H1 (cell line): ENCODE measurements at regions not wholly inside any gene's neighbourhood (a gene's known extent, or its start where the extent isn't known, plus 50 kb on each side); places are given as distances from the start of the nearest gene placed in this dataset.

ENCODE experiments used
- CTCF ChIA-PET: fragments of 300-600 bp; sonication (Branson Sonifier 250); formaldehyde crosslinking; loops from one replicate; lab custom pipeline; 2021; ENCODE audit not compliant: partially characterized antibody; lab: Charles Lee
- POLR2A ChIA-PET: fragments of 300-600 bp; sonication (Branson Sonifier 250); formaldehyde crosslinking; loops from one replicate; lab custom pipeline; 2021; ENCODE audit warnings: inconsistent platforms; ENCODE audit not compliant: partially characterized antibody; lab: Charles Lee
- DNase-seq, 2 experiments: peaks; one replicate each; pipeline versions ENCODE4 v3.0.0 to v3.0.0-alpha.2; 2010 to 2022; ENCODE audit warnings: low spot score in 2 of 2, low read depth in 1 of 2, mixed read lengths in 1 of 2
- FAIRE-seq: peaks from 2 replicates; lab custom pipeline; 2011; peaks lifted over from hg19 to GRCh38; lab: Jason Lieb, UNC
- H2AFZ ChIP-seq: 2 replicates; pipeline ENCODE4 v1.8.1; 2012; ENCODE audit warnings: low read length, inconsistent platforms
- H2AK5ac ChIP-seq: 2 replicates; pipeline ENCODE4 v1.6.1; 2013; ENCODE audit warnings: low read depth, low read length
- H2BK120ac ChIP-seq: replicated peaks from 2 replicates; pipeline ENCODE3; 2013; ENCODE audit warnings: low read depth, low read length, inconsistent platforms
- H2BK12ac ChIP-seq: 2 replicates; pipeline ENCODE4 v1.6.1; 2013; ENCODE audit warnings: low read depth, low read length
- H2BK15ac ChIP-seq: 2 replicates; pipeline ENCODE4 v1.6.1; 2013; ENCODE audit warnings: low read length
- H2BK20ac ChIP-seq: 2 replicates; pipeline ENCODE4 v1.6.1; 2013; ENCODE audit warnings: low read length
- H2BK5ac ChIP-seq: 2 replicates; pipeline ENCODE4 v1.6.1; 2013; ENCODE audit warnings: low read depth, low read length
- H3K14ac ChIP-seq: 2 replicates; pipeline ENCODE4 v1.6.1; 2013; ENCODE audit warnings: inconsistent platforms; ENCODE audit not compliant: insufficient read length
- H3K18ac ChIP-seq: 2 replicates; pipeline ENCODE4 v1.6.1; 2013; ENCODE audit warnings: low read length; ENCODE audit errors: extremely low read depth
- H3K23ac ChIP-seq: 2 replicates; pipeline ENCODE4 v1.6.1; 2013; ENCODE audit warnings: inconsistent platforms; ENCODE audit not compliant: insufficient read length
- H3K23me2 ChIP-seq: 2 replicates; pipeline ENCODE4 v1.6.1; 2013; ENCODE audit warnings: low read depth, low read length
- H3K27ac ChIP-seq: 2 replicates; pipeline ENCODE4 v1.6.1; 2011; ENCODE audit warnings: low read depth, low read length, inconsistent platforms
- H3K27me3 ChIP-seq, 4 experiments: replicated peaks in 1 of 4; 1 replicate in 1 of 4; 2 replicates in 3 of 4; pipeline versions ENCODE4 v1.6.1 to v1.8.1; 2011 to 2013; ENCODE audit warnings: low read length in 3 of 4, mild to moderate bottlenecking in 3 of 4, inconsistent platforms in 2 of 4, mixed read lengths in 2 of 4, moderate library complexity in 1 of 4; ENCODE audit not compliant: control insufficient read depth in 3 of 4, insufficient read depth in 3 of 4; ENCODE audit errors: extremely low read depth in 1 of 4
- H3K36me3 ChIP-seq, 4 experiments: 2 replicates each; pipeline versions ENCODE4 v1.6.1 to v1.8.1; 2011 to 2013; ENCODE audit warnings: mild to moderate bottlenecking in 4 of 4, low read length in 3 of 4, moderate library complexity in 2 of 4, control low read depth in 1 of 4, inconsistent platforms in 1 of 4; ENCODE audit not compliant: insufficient read depth in 4 of 4, control insufficient read depth in 2 of 4
- H3K4ac ChIP-seq: replicated peaks from 2 replicates; pipeline ENCODE3; 2013; ENCODE audit warnings: low read length, low read depth, mixed read lengths, inconsistent platforms; ENCODE audit not compliant: insufficient read length
- H3K4me1 ChIP-seq, 4 experiments: replicated peaks in 1 of 4; 1 replicate in 1 of 4; 2 replicates in 3 of 4; pipeline versions ENCODE4 v1.6.1 to v1.8.1; 2011 to 2013; ENCODE audit warnings: low read length in 3 of 4, inconsistent platforms in 2 of 4, mixed read lengths in 1 of 4; ENCODE audit not compliant: insufficient read depth in 4 of 4, control insufficient read depth in 3 of 4
- H3K4me2 ChIP-seq, 2 experiments: 2 replicates each; pipeline versions ENCODE4 v1.6.1 to v1.8.1; 2011 to 2013; ENCODE audit warnings: low read depth in 2 of 2, low read length in 2 of 2, control low read depth in 1 of 2, inconsistent platforms in 1 of 2, mild to moderate bottlenecking in 1 of 2; ENCODE audit not compliant: insufficient read depth in 1 of 2
- H3K4me3 ChIP-seq, 4 experiments: fragments of 200-600, 300-600 bp in 1 of 4; sonication (generic), shearing (Covaris generic), sonication (Bioruptor Twin) in 1 of 4; 2 replicates each; pipeline versions ENCODE4 v1.5.1 to v1.8.1; 2011 to 2016; ENCODE audit warnings: low read length in 4 of 4, low read depth in 3 of 4, control low read depth in 2 of 4, inconsistent platforms in 2 of 4, mild to moderate bottlenecking in 2 of 4, mixed read lengths in 1 of 4, moderate library complexity in 1 of 4; ENCODE audit not compliant: insufficient read depth in 2 of 4; ENCODE audit errors: extremely low read depth in 1 of 4
- H3K56ac ChIP-seq: replicated peaks from 2 replicates; pipeline ENCODE3; 2013; ENCODE audit warnings: low read depth, mild to moderate bottlenecking, mixed read lengths, low read length, inconsistent platforms; ENCODE audit not compliant: insufficient read length
- H3K79me1 ChIP-seq: 2 replicates; pipeline ENCODE4 v1.6.1; 2013; ENCODE audit warnings: low read depth, low read length, control low read depth
- H3K79me2 ChIP-seq, 2 experiments: 2 replicates each; pipeline versions ENCODE4 v1.6.1 to v1.8.1; 2012 to 2013; ENCODE audit warnings: low read length in 2 of 2, mild to moderate bottlenecking in 2 of 2, inconsistent platforms in 1 of 2; ENCODE audit not compliant: insufficient read depth in 2 of 2, control insufficient read depth in 1 of 2
- H3K9ac ChIP-seq, 4 experiments: replicated peaks in 1 of 4; 1 replicate in 1 of 4; 2 replicates in 3 of 4; pipeline versions ENCODE4 v1.6.1 to v1.8.1; 2011 to 2013; ENCODE audit warnings: low read depth in 3 of 4, low read length in 3 of 4, control low read depth in 2 of 4, mild to moderate bottlenecking in 2 of 4, moderate library complexity in 2 of 4, inconsistent platforms in 1 of 4; ENCODE audit errors: extremely low read depth in 1 of 4
- H3K9me3 ChIP-seq, 2 experiments: 2 replicates each; pipeline versions ENCODE4 v1.6.1 to v1.8.1; 2012 to 2013; ENCODE audit warnings: mild to moderate bottlenecking in 2 of 2, moderate library complexity in 2 of 2, control low read depth in 1 of 2, inconsistent platforms in 1 of 2, low read depth in 1 of 2, low read length in 1 of 2, mixed read lengths in 1 of 2; ENCODE audit not compliant: insufficient read depth in 2 of 2
- H4K20me1 ChIP-seq, 2 experiments: replicated peaks in 1 of 2; 2 replicates each; pipeline versions ENCODE3 to v1.8.1; 2011 to 2013; ENCODE audit warnings: inconsistent platforms in 2 of 2, low read length in 2 of 2, mild to moderate bottlenecking in 1 of 2; ENCODE audit not compliant: insufficient read depth in 2 of 2, control insufficient read depth in 1 of 2
- H4K5ac ChIP-seq: 2 replicates; pipeline ENCODE4 v1.6.1; 2013; ENCODE audit warnings: low read length, low read depth, mixed read lengths, inconsistent platforms; ENCODE audit not compliant: insufficient read length
- H4K8ac ChIP-seq: 2 replicates; pipeline ENCODE4 v1.8.0; 2013; ENCODE audit warnings: mild to moderate bottlenecking, moderate library complexity, low read length, inconsistent platforms; ENCODE audit not compliant: insufficient read depth; ENCODE audit errors: extremely low read depth
- H4K91ac ChIP-seq: replicated peaks from 2 replicates; pipeline ENCODE3; 2013; ENCODE audit warnings: low read length, mixed read lengths, inconsistent platforms; ENCODE audit not compliant: insufficient read length
- JUND ChIP-seq: IDR thresholded peaks from 2 replicates; pipeline ENCODE4 v1.6.1; 2011; ENCODE audit warnings: mild to moderate bottlenecking, improper control_type of control experiment, low read length
- WGBS, 2 experiments: shearing (Covaris generic) in 1 of 2; methylation state at CpG; one replicate each; pipeline versions ENCODE4 v1.1.6 to v1.1.7; 2013 to 2015; ENCODE audit warnings: low lambda C conversion rate in 2 of 2, mixed read lengths in 2 of 2, inconsistent platforms in 1 of 2, low coverage in 1 of 2, missing lambda C conversion rate in 1 of 2; ENCODE audit not compliant: insufficient replicate concordance in 2 of 2, insufficient coverage in 1 of 2, insufficient read length in 1 of 2; ENCODE audit errors: extremely low coverage in 1 of 2, missing lambda C conversion rate in 1 of 2; 5-methylcytosine and 5-hydroxymethylcytosine counted together

- FAIRE-seq, result no peak
Observed at GRCh38 chr2:118755384-118755783, 92.1 kb downstream of the EN1 start.

More at GRCh38 chr2:118755384-118755783, 92.1 kb downstream of the EN1 start:
- H3K4me2 ChIP-seq, result peak overlapping the region; percentile 36 to 45; a peak in 2 of 4 replicates
- H3K36me3 ChIP-seq, result no peaks in the 10 kb centered on the region
- no peaks in the 10 kb centered on the region for H3K23me2 ChIP-seq
- no peaks in the 10 kb centered on the region for H3K79me2 ChIP-seq
- WGBS, 2 experiments, result 87% methylated on average over 2 of the region's 2 CpGs; no CpG with 5 or more reads in 1 of the 2 experiments
- no peaks in the 10 kb centered on the region for H3K79me1 ChIP-seq
- H3K9me3 ChIP-seq, result no peaks in the 10 kb centered on the region
- H2AFZ ChIP-seq, result 0 out of 2 replicates have a peak overlapping the region, but pooled peaks have one; percentile 4
- H3K14ac ChIP-seq, result no peak overlapping the region
- H3K23ac ChIP-seq, result no peak overlapping the region
- H2BK12ac ChIP-seq, result no peak overlapping the region
- peak overlapping the region; percentile 32 for H3K4ac ChIP-seq
- no peak overlapping the region for H3K4me3 ChIP-seq
- no peak overlapping the region for H2BK15ac ChIP-seq
- H4K20me1 ChIP-seq, result no peaks in the 10 kb centered on the region
- no peak overlapping the region for H4K91ac ChIP-seq
- H3K27me3 ChIP-seq, result no peaks in the 10 kb centered on the region
- H3K56ac ChIP-seq, result no peak overlapping the region
- H3K4me1 ChIP-seq, result peaks cover 0 to 13% (median 4%) of the 10 kb centered on the region in 4 experiments; a peak in 5 of 7 replicates
- no peak overlapping the region for H3K18ac ChIP-seq
- H2AK5ac ChIP-seq, result no peak overlapping the region
- H2BK120ac ChIP-seq, result no peak overlapping the region
- no peak for DNase-seq
- POLR2A ChIA-PET, result interaction anchor here (0.9 kb wide), 1 partner anchor 17 kb away, joined by 3 read pairs; no protein-coding TSS in a partner anchor
- TF ChIP-seq JUND, result no peak
- CTCF ChIA-PET, result interaction anchor here (0.6 to 1.4 kb wide), 5 partner anchors 7 to 262 kb away, joined by 3 to 4 read pairs (median 3); no protein-coding TSS in a partner anchor
- no peak overlapping the region for H3K27ac ChIP-seq
- no peak overlapping the region for H4K8ac ChIP-seq
- H2BK5ac ChIP-seq, result no peak overlapping the region
- H2BK20ac ChIP-seq, result no peak overlapping the region
- H4K5ac ChIP-seq, result no peak overlapping the region
- H3K9ac ChIP-seq, result no peak overlapping the region
